ENCODE measurements at regions not wholly inside any gene's neighbourhood (a gene's known extent, or its start where the extent isn't known, plus 50 kb on each side); places are given as distances from the start of the nearest gene placed in this dataset.
"Not testable (repeated sequence)": the region's sequence is repeated elsewhere in the genome, so short reads cannot be mapped to it uniquely, and the experiment has no call there.

GRCh38 chr12:13924286-13924685 is 57.1 kb downstream of the GRIN2B start:
- no peak for DNase-seq

- no peak for DNase-seq
These were observed 62.5 kb downstream of the GRIN2B start for GRCh38 chr12:13918897-13919296.

- no peak for DNase-seq
These were observed 66.3 kb downstream of the GRIN2B start for GRCh38 chr12:13915096-13915495.

GRCh38 chr12:13913371-13913770 is 68.0 kb downstream of the GRIN2B start:
- DNase-seq: no peak

- DNase-seq: no peak
These were observed 69.4 kb downstream of the GRIN2B start for GRCh38 chr12:13911756-13912554.

GRCh38 chr12:13905794-13906193 is 75.6 kb downstream of the GRIN2B start:
- DNase-seq: no peak

GRCh38 chr12:13900718-13901117 is 80.7 kb downstream of the GRIN2B start:
- DNase-seq: no peak

GRCh38 chr12:13898387-13898786 is 83.0 kb downstream of the GRIN2B start:
- DNase-seq: not testable (repeated sequence)

- no peak for DNase-seq
These were observed 83.6 kb downstream of the GRIN2B start for GRCh38 chr12:13897811-13898210.

- DNase-seq: no peak
These were observed 85.3 kb downstream of the GRIN2B start for GRCh38 chr12:13896063-13896626.

- DNase-seq: no peak
These were observed 89.5 kb downstream of the GRIN2B start for GRCh38 chr12:13891902-13892301.

GRCh38 chr12:13890943-13891342 is 90.5 kb downstream of the GRIN2B start:
- no peak for DNase-seq

- DNase-seq: no peak
These were observed 93.5 kb downstream of the GRIN2B start for GRCh38 chr12:13887779-13888388.

GRCh38 chr12:13882176-13882575 is 99.2 kb downstream of the GRIN2B start:
- no peak for DNase-seq

GRCh38 chr12:13880613-13881012 is 100.8 kb downstream of the GRIN2B start:
- no peak for DNase-seq

GRCh38 chr12:13875744-13876143 is 105.7 kb downstream of the GRIN2B start:
- DNase-seq: no peak

GRCh38 chr12:13870255-13870654 is 111.1 kb downstream of the GRIN2B start:
- no peak for DNase-seq

- peak in 43 of 51 donors; percentile 2 to 80 (median 46) for DNase-seq
These were observed 117.2 kb downstream of the GRIN2B start for GRCh38 chr12:13864081-13864673.

- DNase-seq: peak in 2 of 51 donors; percentile 24 to 57
These were observed 123.7 kb downstream of the GRIN2B start for GRCh38 chr12:13857750-13858149.

- no peak for DNase-seq
These were observed 127.9 kb downstream of the GRIN2B start for GRCh38 chr12:13853471-13853870.

- peak in 7 of 51 donors; percentile 4 to 12 (median 9) for DNase-seq
These were observed 129.6 kb downstream of the GRIN2B start for GRCh38 chr12:13851828-13852227.

- DNase-seq: no peak
These were observed 131.9 kb downstream of the GRIN2B start for GRCh38 chr12:13849456-13849855.
